ENCODE measurements at regions not wholly inside any gene's neighbourhood (a gene's known extent, or its start where the extent isn't known, plus 50 kb on each side); places are given as distances from the start of the nearest gene placed in this dataset.

DNA sequence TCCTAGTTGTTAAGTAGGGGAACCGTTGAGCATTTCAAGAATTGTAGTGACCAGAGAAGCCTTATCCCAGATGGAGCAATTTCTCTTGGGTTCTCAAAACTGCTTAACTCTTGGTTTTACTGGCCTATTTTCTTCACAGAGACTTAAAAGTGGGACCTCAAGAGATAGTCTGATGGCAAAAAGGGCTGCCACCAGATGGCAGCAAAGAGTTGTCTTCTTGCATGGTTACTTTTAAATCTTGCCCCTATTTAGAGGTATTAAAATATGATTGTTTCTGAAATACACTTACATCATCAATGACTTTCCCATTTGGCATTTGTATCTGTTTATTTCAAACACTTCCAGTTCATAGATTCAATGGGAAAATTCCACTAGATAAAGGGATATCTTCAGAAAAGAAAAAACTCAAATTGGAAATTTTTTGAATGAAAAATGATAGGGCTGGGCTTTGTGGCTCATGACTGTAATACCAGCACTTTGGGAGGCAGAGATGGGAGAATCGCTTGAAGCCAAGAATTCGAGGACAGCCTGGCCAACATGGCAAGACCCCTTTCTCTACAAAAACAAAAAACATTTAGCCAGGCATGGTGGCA, 69.9 kb upstream of the CNTN1 start:
- DNase-seq = peak; percentile 47

DNA sequence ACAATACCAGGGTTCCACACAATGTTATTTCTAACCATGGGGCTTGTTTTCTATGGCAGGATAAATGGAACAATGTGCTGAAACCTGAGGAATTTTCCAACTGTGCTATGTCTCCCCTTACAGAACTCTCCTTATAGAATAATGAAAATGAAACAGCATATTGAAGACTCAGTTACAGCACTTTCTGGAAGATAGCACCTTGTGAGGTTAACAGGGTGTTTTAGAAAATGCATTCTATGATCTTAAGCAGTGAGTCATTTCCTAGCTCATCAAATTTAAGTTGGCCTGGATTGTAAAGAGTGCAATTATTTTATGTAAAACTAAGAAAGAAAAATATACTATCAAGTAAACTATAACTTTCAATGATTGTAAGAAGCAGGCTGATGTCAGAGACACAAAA, 60.1 kb upstream of the CNTN1 start:
- no peak for DNase-seq

DNA sequence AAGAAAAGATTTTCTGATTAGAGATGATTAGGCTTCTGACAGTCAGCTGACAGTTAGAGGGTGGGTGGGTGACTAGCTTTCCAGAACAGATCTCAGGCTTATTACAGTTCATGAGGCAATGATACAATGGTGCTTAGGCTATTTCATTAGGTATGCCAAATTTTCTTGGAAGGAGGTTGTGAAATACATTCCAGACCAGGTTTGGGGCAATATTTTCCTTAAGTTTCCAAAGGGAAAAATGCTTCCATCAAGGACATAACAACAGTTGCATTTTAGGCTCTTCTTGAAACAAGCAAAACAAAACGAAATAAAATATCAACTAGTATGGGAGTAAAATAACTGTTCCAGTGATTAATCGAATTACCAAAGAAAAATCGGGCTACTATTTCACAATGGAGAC, 59.3 kb upstream of the CNTN1 start:
- DNase-seq = no peak

DNA sequence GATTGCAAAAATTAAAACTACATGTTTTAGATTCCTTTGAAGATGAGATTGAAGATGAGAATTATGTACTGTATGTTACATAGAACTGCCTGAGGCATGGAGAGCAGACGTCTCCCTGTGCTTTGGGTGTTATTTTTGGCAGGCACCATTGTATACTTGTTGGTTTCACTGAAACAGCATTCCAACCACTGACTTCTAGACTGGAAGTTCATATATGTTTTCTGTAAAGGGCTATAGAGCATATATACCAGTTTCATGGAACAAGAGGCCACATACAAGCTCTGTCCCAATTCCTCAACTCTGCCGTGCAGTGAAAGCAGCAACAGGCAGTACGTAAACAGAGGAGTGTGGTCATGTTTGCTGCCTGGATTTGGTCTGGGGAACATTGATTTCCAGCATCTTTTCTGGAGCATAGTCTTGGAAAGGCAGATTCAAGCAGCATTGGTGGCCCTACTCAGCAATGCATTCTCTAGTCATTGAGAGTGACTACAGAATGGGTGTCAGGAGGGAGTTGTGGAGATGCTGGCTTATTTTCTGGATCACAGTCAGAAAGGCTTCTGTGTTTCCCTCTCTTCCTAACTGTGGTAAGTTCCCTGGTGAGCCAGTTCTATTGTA, 57.6 kb upstream of the CNTN1 start:
- no peak for DNase-seq

DNA sequence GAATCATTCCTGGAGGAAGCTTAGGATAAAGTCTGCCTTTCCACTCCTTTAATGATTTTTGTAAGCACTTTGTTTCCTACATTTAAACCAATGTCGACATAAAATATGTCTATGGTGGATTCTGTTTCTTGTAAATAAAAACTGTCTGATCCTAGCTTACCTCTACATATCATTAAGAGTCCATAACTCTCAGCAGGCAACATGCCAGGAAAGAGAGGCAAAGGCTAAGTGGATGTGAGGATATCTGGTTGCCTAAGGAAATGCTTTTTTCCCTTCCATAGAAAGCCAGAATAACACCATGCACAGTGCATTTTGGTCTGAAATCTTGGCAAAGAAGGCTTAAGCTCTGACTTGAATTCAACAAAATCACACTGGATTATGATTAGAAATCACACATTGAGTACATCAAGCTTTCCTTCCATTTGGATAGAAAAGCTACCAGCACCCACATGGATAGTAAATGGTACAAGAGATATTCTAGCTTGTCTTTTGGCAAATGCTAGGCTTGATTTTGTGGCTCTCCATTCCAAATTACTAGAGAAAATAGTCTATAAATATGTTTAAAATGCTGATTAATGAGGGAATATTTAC, 57.0 kb upstream of the CNTN1 start:
- DNase-seq = no peak
